ENCODE measurements at regions not wholly inside any gene's neighbourhood (a gene's known extent, or its start where the extent isn't known, plus 50 kb on each side); places are given as distances from the start of the nearest gene placed in this dataset.

DNA sequence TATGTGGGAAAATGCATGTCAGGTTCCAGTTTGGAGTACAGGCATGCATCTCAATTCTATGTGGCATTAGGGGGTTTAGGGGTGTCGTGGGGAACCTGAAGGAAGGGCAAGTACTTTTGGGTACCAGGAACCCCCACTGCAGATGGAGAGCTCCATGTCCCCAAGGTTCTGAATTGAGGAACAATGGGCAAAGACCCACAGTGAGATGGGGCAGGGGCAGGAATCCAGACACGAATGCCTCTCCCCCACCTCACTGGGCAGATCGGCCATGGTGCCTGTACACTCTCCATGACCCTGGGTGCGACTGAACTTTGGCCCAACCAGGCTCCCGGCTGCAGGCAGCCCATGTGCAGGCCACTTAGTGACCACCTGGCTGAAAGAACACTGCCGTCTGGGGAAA lies 209.3 kb downstream of the HAUS1 start:
- peaks cover 0 to 5% (median 0%) of the 10 kb centered on the region in 4 donors for H3K4me1 Mint-ChIP-seq
- H3K36me3 Mint-ChIP-seq, result no peaks in the 10 kb centered on the region
- no peak overlapping the region for H3K4me3 ChIP-seq (ENCODE audit: low read length in 2 of 2)
- no peak overlapping the region for H3K27ac ChIP-seq (ENCODE audit: low read depth, low read length)
- H3K4me3 Mint-ChIP-seq, result no peak overlapping the region
- POLR2A ChIA-PET (ENCODE audit: partially characterized antibody), result no interaction called here
- no peaks in the 10 kb centered on the region for H3K9me3 ChIP-seq (ENCODE audit: control insufficient read depth in 1 of 2, low read length in 2 of 2)
- intact Hi-C loops (cut with micrococcal nuclease), result no loop called here
- no peak for DNase-seq
- no peaks in the 10 kb centered on the region for H3K36me3 ChIP-seq (ENCODE audit: insufficient read depth, low read length)
- H3K27me3 ChIP-seq (ENCODE audit: insufficient read depth, low read length), result no peaks in the 10 kb centered on the region
- H3K4me1 ChIP-seq (ENCODE audit: insufficient read depth, low read length), result no peaks in the 10 kb centered on the region
- no peak overlapping the region for H3K27ac Mint-ChIP-seq
- CTCF ChIA-PET (ENCODE audit: partially characterized antibody), result interaction anchor here (2.4 kb wide), 1 partner anchor 32 kb away, joined by 6 read pairs; no protein-coding TSS in a partner anchor
- H3K9me3 Mint-ChIP-seq, result peaks cover 0 to under 1% (median 0%) of the 10 kb centered on the region in 8 donors
- H3K27me3 Mint-ChIP-seq, result no peaks in the 10 kb centered on the region

DNA sequence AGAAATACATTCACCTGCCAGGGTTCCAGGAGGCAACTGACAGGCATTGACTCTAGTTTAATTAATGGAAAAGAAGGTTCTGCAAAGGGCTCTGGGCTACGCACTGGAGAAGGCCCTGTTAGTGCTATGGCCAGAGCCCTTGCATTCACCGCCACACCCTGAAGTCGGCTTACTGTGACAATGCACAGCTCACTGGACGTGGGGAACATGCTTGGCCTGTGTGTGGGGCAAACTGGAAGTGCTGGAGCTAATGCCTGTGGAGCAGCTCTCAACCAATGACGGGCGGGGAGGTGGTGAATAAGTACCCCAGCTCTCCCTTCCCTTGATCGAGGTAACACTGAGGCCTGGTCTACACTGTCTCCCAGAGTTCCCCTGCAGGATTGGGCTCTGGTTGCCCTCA lies 209.8 kb downstream of the HAUS1 start:
- H3K27me3 Mint-ChIP-seq, result no peaks in the 10 kb centered on the region
- Histone ChIP-seq H3K9me3 (ENCODE audit: control insufficient read depth in 1 of 2, low read length in 2 of 2) (no peaks in the 10 kb centered on the region), H3K27ac (ENCODE audit: low read depth, low read length) (no peak overlapping the region), H3K4me1 (ENCODE audit: insufficient read depth, low read length) (no peaks in the 10 kb centered on the region), H3K36me3 (ENCODE audit: insufficient read depth, low read length) (no peaks in the 10 kb centered on the region), H3K4me3 (ENCODE audit: low read length in 2 of 2) (no peak overlapping the region), H3K27me3 (ENCODE audit: insufficient read depth, low read length) (no peaks in the 10 kb centered on the region)
- DNase-seq, result no peak
- H3K9me3 Mint-ChIP-seq, result no peaks in the 10 kb centered on the region
- H3K4me1 Mint-ChIP-seq, result peaks cover 0 to 5% (median 0%) of the 10 kb centered on the region in 4 donors
- POLR2A ChIA-PET (ENCODE audit: partially characterized antibody), result no interaction called here
- intact Hi-C loops (cut with micrococcal nuclease), result no loop called here
- H3K4me3 Mint-ChIP-seq, result no peak overlapping the region
- H3K27ac Mint-ChIP-seq, result no peak overlapping the region
- no peaks in the 10 kb centered on the region for H3K36me3 Mint-ChIP-seq
- CTCF ChIA-PET (ENCODE audit: partially characterized antibody), result interaction anchor here (2.4 kb wide), 1 partner anchor 32 kb away, joined by 6 read pairs; no protein-coding TSS in a partner anchor

DNA sequence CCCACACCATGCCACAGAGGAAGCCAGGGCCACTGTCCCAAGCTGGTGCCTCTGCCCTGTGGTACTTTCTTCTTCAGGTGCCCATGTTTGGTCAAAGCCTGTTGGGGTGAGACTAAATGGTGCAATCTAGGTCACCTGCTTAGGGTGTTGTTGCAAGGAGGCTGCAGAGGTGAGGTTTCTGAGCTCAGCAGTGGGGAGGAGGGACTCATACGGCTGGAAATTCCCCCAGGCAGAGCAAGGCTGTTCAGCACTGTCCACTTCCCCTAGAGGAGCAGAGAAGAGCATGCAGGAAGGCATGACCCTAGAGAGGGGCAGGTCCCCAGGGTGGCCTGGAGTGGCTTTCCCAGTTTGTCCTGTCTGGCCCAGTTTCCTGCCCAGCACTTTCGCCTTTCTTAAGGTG lies 211.0 kb downstream of the HAUS1 start:
- Mint-ChIP-seq H3K27ac (peak overlapping the region in 1 of 7 donors; percentile 24), H3K27me3 (no peaks in the 10 kb centered on the region), H3K4me3 (no peak overlapping the region), H3K4me1 (peaks cover 0 to 5% (median 0%) of the 10 kb centered on the region in 4 donors), H3K36me3 (no peaks in the 10 kb centered on the region), H3K9me3 (no peaks in the 10 kb centered on the region)
- no peak overlapping the region for H3K4me3 ChIP-seq (ENCODE audit: low read length in 2 of 2)
- CTCF ChIA-PET (ENCODE audit: partially characterized antibody), result interaction anchor here (2.4 kb wide), 1 partner anchor 34 kb away, joined by 6 read pairs; no protein-coding TSS in a partner anchor
- H3K9me3 ChIP-seq (ENCODE audit: control insufficient read depth in 1 of 2, low read length in 2 of 2), result no peaks in the 10 kb centered on the region
- intact Hi-C loops (cut with micrococcal nuclease), result no loop called here
- H3K4me1 ChIP-seq (ENCODE audit: insufficient read depth, low read length), result no peaks in the 10 kb centered on the region
- no peak overlapping the region for H3K27ac ChIP-seq (ENCODE audit: low read depth, low read length)
- no peaks in the 10 kb centered on the region for H3K27me3 ChIP-seq (ENCODE audit: insufficient read depth, low read length)
- POLR2A ChIA-PET (ENCODE audit: partially characterized antibody), result no interaction called here
- H3K36me3 ChIP-seq (ENCODE audit: insufficient read depth, low read length), result no peaks in the 10 kb centered on the region
- DNase-seq, result peak in 1 of 5 donors; percentile 39

DNA sequence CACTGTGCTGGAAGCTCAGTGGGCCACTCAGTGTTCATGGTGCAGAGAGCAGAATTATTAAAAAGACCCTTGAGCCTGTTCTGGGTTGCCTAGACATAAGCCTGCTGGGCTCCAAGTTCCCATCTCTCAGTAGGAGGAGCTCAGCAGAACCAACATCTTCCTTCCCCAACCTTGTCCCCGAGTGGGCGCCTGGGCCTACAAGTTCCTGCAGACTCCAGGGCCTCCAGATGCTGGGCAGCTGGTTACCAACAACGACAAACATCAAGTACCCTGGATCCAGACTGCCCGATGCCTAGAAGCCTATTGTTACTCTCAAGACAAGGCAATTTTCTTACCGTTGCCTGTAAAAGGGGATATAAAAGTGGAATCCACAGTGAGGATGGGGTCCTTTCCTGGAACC lies 214.2 kb downstream of the HAUS1 start:
- peaks cover 0 to 5% (median 1%) of the 10 kb centered on the region in 4 donors for H3K4me1 Mint-ChIP-seq
- intact Hi-C loops (cut with micrococcal nuclease), result no loop called here
- Histone ChIP-seq H3K4me1 (ENCODE audit: insufficient read depth, low read length) (no peaks in the 10 kb centered on the region), H3K36me3 (ENCODE audit: insufficient read depth, low read length) (no peaks in the 10 kb centered on the region), H3K27me3 (ENCODE audit: insufficient read depth, low read length) (no peaks in the 10 kb centered on the region), H3K27ac (ENCODE audit: low read depth, low read length) (no peak overlapping the region), H3K4me3 (ENCODE audit: low read length in 2 of 2) (no peak overlapping the region), H3K9me3 (ENCODE audit: control insufficient read depth in 1 of 2, low read length in 2 of 2) (no peaks in the 10 kb centered on the region)
- ChIA-PET POLR2A (ENCODE audit: partially characterized antibody) (no interaction called here), CTCF (ENCODE audit: partially characterized antibody) (no interaction called here)
- H3K27me3 Mint-ChIP-seq, result no peaks in the 10 kb centered on the region
- no peaks in the 10 kb centered on the region for H3K36me3 Mint-ChIP-seq
- DNase-seq, result no peak
- no peak overlapping the region for H3K27ac Mint-ChIP-seq
- H3K9me3 Mint-ChIP-seq, result no peaks in the 10 kb centered on the region
- no peak overlapping the region for H3K4me3 Mint-ChIP-seq

DNA sequence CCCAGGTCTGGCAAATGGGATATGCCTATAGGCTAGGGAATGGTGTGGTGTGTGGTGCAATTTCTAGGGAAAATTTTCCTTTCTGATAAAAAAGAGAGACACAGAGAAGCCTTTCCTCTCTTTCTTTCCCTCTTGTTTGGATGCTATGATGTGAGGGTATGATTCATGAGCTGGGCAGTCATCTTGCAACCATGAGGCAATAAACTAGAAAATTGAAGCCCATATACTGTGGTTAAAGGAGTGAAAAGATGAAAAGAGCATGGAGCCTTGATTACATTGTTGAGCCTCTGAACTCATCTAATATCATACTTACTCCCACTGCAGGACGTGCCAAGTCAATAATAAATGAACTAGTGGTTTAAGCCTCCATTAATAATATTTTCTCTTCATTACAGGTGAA lies 215.6 kb downstream of the HAUS1 start:
- POLR2A ChIA-PET (ENCODE audit: partially characterized antibody), result no interaction called here
- Mint-ChIP-seq H3K9me3 (no peaks in the 10 kb centered on the region), H3K4me3 (no peak overlapping the region), H3K4me1 (peaks cover 0 to 7% (median 4%) of the 10 kb centered on the region in 4 donors), H3K27me3 (no peaks in the 10 kb centered on the region), H3K36me3 (no peaks in the 10 kb centered on the region), H3K27ac (no peak overlapping the region)
- CTCF ChIA-PET (ENCODE audit: partially characterized antibody), result no interaction called here
- intact Hi-C loops (cut with micrococcal nuclease), result no loop called here
- Histone ChIP-seq H3K4me3 (ENCODE audit: low read length in 2 of 2) (no peak overlapping the region), H3K4me1 (ENCODE audit: insufficient read depth, low read length) (no peaks in the 10 kb centered on the region), H3K36me3 (ENCODE audit: insufficient read depth, low read length) (no peaks in the 10 kb centered on the region), H3K27me3 (ENCODE audit: insufficient read depth, low read length) (no peaks in the 10 kb centered on the region), H3K9me3 (ENCODE audit: control insufficient read depth in 1 of 2, low read length in 2 of 2) (no peaks in the 10 kb centered on the region), H3K27ac (ENCODE audit: low read depth, low read length) (no peak overlapping the region)
- DNase-seq, result no peak

DNA sequence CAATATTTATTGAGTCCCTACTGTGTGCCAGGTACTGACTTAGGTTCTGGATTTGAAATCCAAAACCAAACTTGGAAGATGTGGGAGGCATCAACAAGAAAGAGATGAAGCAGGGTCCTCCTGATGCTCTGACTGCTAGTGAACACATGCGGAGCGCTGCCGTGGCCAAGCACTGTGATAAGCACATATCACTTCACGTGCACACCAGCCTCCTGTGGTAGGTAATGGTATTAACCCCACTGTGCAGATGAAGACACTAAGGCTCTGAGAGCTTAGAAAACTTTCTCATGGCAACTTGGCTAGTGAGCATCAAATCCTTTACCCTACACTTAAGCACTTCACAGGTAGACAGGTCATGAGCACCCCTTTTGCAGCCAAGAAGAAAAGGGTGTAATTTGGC lies 216.1 kb downstream of the HAUS1 start:
- ChIA-PET CTCF (ENCODE audit: partially characterized antibody) (no interaction called here), POLR2A (ENCODE audit: partially characterized antibody) (no interaction called here)
- Histone ChIP-seq H3K4me3 (ENCODE audit: low read length in 2 of 2) (no peak overlapping the region), H3K27me3 (ENCODE audit: insufficient read depth, low read length) (no peaks in the 10 kb centered on the region), H3K27ac (ENCODE audit: low read depth, low read length) (no peak overlapping the region), H3K9me3 (ENCODE audit: control insufficient read depth in 1 of 2, low read length in 2 of 2) (no peaks in the 10 kb centered on the region), H3K4me1 (ENCODE audit: insufficient read depth, low read length) (no peaks in the 10 kb centered on the region), H3K36me3 (ENCODE audit: insufficient read depth, low read length) (no peaks in the 10 kb centered on the region)
- Mint-ChIP-seq H3K27me3 (no peaks in the 10 kb centered on the region), H3K36me3 (no peaks in the 10 kb centered on the region), H3K27ac (no peak overlapping the region), H3K4me1 (peaks cover 0 to 8% (median 2%) of the 10 kb centered on the region in 4 donors), H3K4me3 (no peak overlapping the region), H3K9me3 (no peaks in the 10 kb centered on the region)
- intact Hi-C loops (cut with micrococcal nuclease), result no loop called here
- DNase-seq, result no peak

DNA sequence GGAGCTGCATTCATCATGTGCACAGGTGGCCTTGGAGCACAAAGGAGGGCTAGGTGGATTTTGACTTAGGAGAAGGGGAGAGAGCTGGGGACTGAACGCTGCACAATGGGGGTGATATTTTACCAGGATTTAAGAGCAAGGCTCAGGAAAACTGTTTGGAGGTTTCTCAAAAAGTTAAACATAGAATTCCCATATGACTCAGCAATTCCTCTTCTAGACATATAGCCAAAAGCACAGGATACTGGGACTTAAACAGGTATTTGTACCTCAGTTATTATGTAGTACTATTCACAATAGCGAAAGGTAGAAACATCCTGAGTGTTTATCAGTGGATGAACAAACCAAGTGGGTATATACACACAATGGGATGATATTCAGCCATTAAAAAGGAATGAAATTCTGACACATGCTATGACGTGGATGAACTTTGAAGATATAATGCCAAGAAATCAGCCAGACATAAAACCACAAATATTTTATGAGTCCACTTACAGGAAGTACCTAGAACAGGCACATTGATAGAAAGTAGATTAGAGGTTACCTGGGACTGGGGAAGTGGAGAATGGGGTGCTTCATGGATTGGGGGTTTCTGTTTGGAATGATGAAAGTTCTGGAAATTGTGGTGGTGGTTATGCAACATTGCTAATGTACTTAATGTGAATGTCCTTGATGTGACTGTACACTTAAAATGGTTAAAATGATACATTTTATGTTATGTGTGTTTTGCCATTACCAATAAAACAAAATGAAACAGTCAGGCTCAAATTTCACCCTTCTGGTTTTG lies 216.9 kb downstream of the HAUS1 start:
- ChIA-PET POLR2A (ENCODE audit: partially characterized antibody) (no interaction called here), CTCF (ENCODE audit: partially characterized antibody) (no interaction called here)
- no peaks in the 10 kb centered on the region for H3K27me3 ChIP-seq (ENCODE audit: insufficient read depth, low read length)
- Mint-ChIP-seq H3K4me3 (no peak overlapping the region), H3K9me3 (no peaks in the 10 kb centered on the region), H3K36me3 (no peaks in the 10 kb centered on the region), H3K4me1 (peaks cover 0 to 8% (median 2%) of the 10 kb centered on the region in 4 donors), H3K27ac (no peak overlapping the region), H3K27me3 (no peaks in the 10 kb centered on the region)
- no peaks in the 10 kb centered on the region for H3K36me3 ChIP-seq (ENCODE audit: insufficient read depth, low read length)
- no peaks in the 10 kb centered on the region for H3K9me3 ChIP-seq (ENCODE audit: control insufficient read depth in 1 of 2, low read length in 2 of 2)
- H3K27ac ChIP-seq (ENCODE audit: low read depth, low read length), result no peak overlapping the region
- intact Hi-C loops (cut with micrococcal nuclease), result no loop called here
- no peak for DNase-seq
- no peaks in the 10 kb centered on the region for H3K4me1 ChIP-seq (ENCODE audit: insufficient read depth, low read length)
- H3K4me3 ChIP-seq (ENCODE audit: low read length in 2 of 2), result no peak overlapping the region
